ENCODE measurements at regions not wholly inside any gene's neighbourhood (a gene's known extent, or its start where the extent isn't known, plus 50 kb on each side); places are given as distances from the start of the nearest gene placed in this dataset.
A peak's percentile ranks its signal among the peaks of the same experiment; 100 is the strongest.

DNA sequence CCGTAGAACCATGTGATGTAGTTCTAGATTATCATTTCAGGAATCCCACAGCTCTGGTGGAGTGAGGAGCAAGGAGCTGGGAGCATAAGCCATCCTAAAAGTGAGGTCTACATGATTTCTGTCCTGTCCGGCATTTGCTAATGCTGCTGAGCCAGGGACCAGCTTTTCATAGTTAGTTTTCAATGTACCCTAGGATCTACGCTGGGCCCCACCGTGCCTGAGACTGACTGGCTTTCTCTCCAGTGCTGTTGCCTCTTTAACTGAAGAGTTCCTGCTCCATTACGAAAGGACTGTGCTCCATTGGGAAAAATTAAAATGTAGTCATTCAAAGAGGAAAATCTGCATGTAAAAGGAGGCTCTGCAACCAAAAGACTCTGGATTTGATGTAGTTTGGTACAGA is 634.8 kb downstream of the DMRTA1 start:
- no TSS peak for BruUV-seq (replicated peaks)
- Histone ChIP-seq H3K27me3 (ENCODE audit: control insufficient read depth, insufficient read depth, low read length) (no peaks in the 10 kb centered on the region), H4K8ac (ENCODE audit: low read depth in 2 of 2, low read length in 2 of 2) (no peak overlapping the region), H3K4ac (ENCODE audit: low read depth, low read length) (no peak overlapping the region), H2BK20ac (ENCODE audit: low read depth, low read length) (no peak overlapping the region), H3K9me1 (ENCODE audit: insufficient read depth, low read length) (no peaks in the 10 kb centered on the region), H4K20me1 (ENCODE audit: insufficient read depth, low read length) (no peaks in the 10 kb centered on the region), H3K9ac (ENCODE audit: low read depth, low read length) (no peak overlapping the region), H2BK15ac (ENCODE audit: low read depth, low read length) (no peak overlapping the region), H3K27ac (ENCODE audit: insufficient read depth, low read length) (no peak overlapping the region), H3K79me1 (ENCODE audit: low read depth in 1 of 2, low read length in 2 of 2) (no peaks in the 10 kb centered on the region), H4K5ac (ENCODE audit: low read depth, low read length) (no peak overlapping the region), H2AK9ac (replicated peaks; ENCODE audit: low read depth, low read length, poor library complexity) (no peak overlapping the region), H4K91ac (ENCODE audit: insufficient read depth, low read depth, low read length) (no peak overlapping the region), H3K4me3 (ENCODE audit: insufficient read depth, low read depth, low read length) (no peak overlapping the region), H3K56ac (ENCODE audit: extremely low read depth, insufficient read depth, low read length) (no peak overlapping the region), H3K4me1 (ENCODE audit: control insufficient read depth, insufficient read depth, low read length) (no peaks in the 10 kb centered on the region), H2BK120ac (ENCODE audit: low read depth, low read length) (no peak overlapping the region), H3K36me3 (ENCODE audit: control insufficient read depth, insufficient read depth, low read length) (no peaks in the 10 kb centered on the region), H3K4me2 (ENCODE audit: low read depth, low read length) (no peak overlapping the region), H2BK5ac (ENCODE audit: low read depth, low read length, poor library complexity, severe bottlenecking) (no peak overlapping the region), H3K18ac (ENCODE audit: low read depth, low read length) (no peak overlapping the region), H3K23ac (ENCODE audit: low read depth, low read length) (no peak overlapping the region), H2AK5ac (ENCODE audit: low read depth, low read length) (no peak overlapping the region), H2AFZ (replicated peaks; ENCODE audit: low read length, poor library complexity) (peak overlapping the region; percentile 13), H3K14ac (replicated peaks; ENCODE audit: low read depth, low read length) (no peak overlapping the region), H3K9me3 (ENCODE audit: control insufficient read depth, insufficient read depth, low read length) (no peaks in the 10 kb centered on the region; the same call in 1 of the 2 replicates)
- ATAC-seq (ENCODE audit: low read depth) (no peak), DNase-seq (no peak)
- in situ Hi-C loops (cut with MboI; ENCODE audit: low sequenced_read_pairs) = no loop called here
- dilution Hi-C loops (cut with HindIII; ENCODE audit: low sequenced_read_pairs, unreplicated experiment) = no loop called here
- no CpG with 5 or more reads among the region's 5 CpGs for WGBS, 2 experiments (ENCODE audit: extremely low coverage in 2 of 2, insufficient read length in 1 of 2)
- intact Hi-C loops (cut with micrococcal nuclease) = no loop called here
- ChIA-PET CTCF (no interaction called here), POLR2A (ENCODE audit: unreplicated experiment) (no interaction called here)
- TF ChIP-seq CEBPB (IDR thresholded peaks at IDR 0.05; ENCODE audit: low read depth, low read length) (no peak), RFX5 (IDR thresholded peaks at IDR 0.05; ENCODE audit: low read depth, low read length) (no peak), USF2 (IDR thresholded peaks at IDR 0.05; ENCODE audit: low read depth, low read length) (no peak), CHD1 (IDR thresholded peaks at IDR 0.05; ENCODE audit: low read depth, low read length) (no peak), SMC3 (IDR thresholded peaks at IDR 0.05; ENCODE audit: low read depth, low read length) (no peak), MXI1 (IDR thresholded peaks at IDR 0.05; ENCODE audit: borderline replicate concordance, low read depth, low read length) (no peak), ELK1 (IDR thresholded peaks at IDR 0.05; ENCODE audit: borderline replicate concordance, low read depth, low read length) (no peak), NFE2L2 (IDR thresholded peaks at IDR 0.05; ENCODE audit: low read depth, low read length) (no peak), MAFK (IDR thresholded peaks at IDR 0.05; ENCODE audit: low read depth, low read length) (no peak), POLR2A (IDR thresholded peaks at IDR 0.05; ENCODE audit: low read depth, low read length) (no peak), BHLHE40 (IDR thresholded peaks at IDR 0.05; ENCODE audit: low read depth, low read length) (no peak), RAD21 (IDR thresholded peaks at IDR 0.05; ENCODE audit: low read length) (no peak), MAZ (IDR thresholded peaks at IDR 0.05; ENCODE audit: borderline replicate concordance, low read depth, low read length) (no peak), FOS (IDR thresholded peaks at IDR 0.05; ENCODE audit: low read depth, low read length) (no peak), RCOR1 (IDR thresholded peaks at IDR 0.05; ENCODE audit: insufficient replicate concordance, low read length) (no peak)
- TF ChIP-seq, protein P1, sequence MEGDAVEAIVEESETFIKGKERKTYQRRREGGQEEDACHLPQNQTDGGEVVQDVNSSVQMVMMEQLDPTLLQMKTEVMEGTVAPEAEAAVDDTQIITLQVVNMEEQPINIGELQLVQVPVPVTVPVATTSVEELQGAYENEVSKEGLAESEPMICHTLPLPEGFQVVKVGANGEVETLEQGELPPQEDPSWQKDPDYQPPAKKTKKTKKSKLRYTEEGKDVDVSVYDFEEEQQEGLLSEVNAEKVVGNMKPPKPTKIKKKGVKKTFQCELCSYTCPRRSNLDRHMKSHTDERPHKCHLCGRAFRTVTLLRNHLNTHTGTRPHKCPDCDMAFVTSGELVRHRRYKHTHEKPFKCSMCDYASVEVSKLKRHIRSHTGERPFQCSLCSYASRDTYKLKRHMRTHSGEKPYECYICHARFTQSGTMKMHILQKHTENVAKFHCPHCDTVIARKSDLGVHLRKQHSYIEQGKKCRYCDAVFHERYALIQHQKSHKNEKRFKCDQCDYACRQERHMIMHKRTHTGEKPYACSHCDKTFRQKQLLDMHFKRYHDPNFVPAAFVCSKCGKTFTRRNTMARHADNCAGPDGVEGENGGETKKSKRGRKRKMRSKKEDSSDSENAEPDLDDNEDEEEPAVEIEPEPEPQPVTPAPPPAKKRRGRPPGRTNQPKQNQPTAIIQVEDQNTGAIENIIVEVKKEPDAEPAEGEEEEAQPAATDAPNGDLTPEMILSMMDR (conservative IDR thresholded peaks at IDR 0.05; ENCODE audit: low read depth, low read length) = no peak

Data from IMR-90 (cell line).